ENCODE measurements at regions not wholly inside any gene's neighbourhood (a gene's known extent, or its start where the extent isn't known, plus 50 kb on each side); places are given as distances from the start of the nearest gene placed in this dataset.

DNA sequence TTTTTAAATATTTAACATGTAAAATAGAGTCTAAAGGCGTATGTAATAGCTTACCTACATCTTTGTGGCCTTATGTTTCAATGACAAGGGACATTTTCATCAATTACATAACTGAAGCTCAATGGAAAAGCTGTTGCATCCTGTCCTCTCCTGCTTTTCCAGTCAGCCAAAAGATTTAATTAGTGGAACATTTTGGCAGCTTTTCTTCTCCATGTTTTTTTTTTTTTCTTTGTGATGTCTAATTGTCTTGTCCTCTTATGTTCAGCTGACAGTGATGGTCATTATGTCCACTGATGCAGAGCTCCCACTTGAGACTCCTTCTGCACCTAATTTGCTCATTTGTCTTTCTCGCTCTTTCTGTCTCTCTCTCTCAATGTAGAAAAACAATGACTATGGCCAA is 422.2 kb downstream of the GABRG1 start:
- H3K4me3 ChIP-seq (ENCODE audit: low read depth, low read length), result no peak overlapping the region
- no peak for DNase-seq (ENCODE audit: low read depth)
- TF ChIP-seq, protein P1, sequence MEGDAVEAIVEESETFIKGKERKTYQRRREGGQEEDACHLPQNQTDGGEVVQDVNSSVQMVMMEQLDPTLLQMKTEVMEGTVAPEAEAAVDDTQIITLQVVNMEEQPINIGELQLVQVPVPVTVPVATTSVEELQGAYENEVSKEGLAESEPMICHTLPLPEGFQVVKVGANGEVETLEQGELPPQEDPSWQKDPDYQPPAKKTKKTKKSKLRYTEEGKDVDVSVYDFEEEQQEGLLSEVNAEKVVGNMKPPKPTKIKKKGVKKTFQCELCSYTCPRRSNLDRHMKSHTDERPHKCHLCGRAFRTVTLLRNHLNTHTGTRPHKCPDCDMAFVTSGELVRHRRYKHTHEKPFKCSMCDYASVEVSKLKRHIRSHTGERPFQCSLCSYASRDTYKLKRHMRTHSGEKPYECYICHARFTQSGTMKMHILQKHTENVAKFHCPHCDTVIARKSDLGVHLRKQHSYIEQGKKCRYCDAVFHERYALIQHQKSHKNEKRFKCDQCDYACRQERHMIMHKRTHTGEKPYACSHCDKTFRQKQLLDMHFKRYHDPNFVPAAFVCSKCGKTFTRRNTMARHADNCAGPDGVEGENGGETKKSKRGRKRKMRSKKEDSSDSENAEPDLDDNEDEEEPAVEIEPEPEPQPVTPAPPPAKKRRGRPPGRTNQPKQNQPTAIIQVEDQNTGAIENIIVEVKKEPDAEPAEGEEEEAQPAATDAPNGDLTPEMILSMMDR (IDR thresholded peaks at IDR 0.05; ENCODE audit: insufficient read depth, low read depth, low read length), result no peak

DNA sequence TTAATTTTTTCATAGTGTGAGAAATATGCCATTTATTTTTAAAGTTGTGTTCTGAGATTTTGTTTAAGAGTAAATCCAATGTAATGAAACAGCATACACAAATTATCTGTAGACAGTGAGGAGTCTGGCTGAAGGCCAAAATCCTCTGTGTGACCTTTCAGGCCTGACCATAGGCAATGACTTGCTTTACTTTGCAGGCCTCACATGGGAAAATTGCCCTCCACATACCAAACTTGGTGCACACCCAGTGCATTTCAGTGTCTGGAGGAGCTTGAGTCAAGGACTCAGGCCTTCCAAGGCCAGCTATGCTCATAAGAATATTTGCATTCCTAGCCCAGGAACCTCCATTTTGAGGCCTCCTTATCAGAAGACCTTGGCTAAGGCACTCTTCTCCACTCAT is 430.1 kb downstream of the GABRG1 start:
- TF ChIP-seq, protein P1 (IDR thresholded peaks at IDR 0.05; ENCODE audit: insufficient read depth, low read depth, low read length), result no peak
- H3K4me3 ChIP-seq (ENCODE audit: low read depth, low read length), result no peak overlapping the region
- DNase-seq (ENCODE audit: low read depth), result no peak

DNA sequence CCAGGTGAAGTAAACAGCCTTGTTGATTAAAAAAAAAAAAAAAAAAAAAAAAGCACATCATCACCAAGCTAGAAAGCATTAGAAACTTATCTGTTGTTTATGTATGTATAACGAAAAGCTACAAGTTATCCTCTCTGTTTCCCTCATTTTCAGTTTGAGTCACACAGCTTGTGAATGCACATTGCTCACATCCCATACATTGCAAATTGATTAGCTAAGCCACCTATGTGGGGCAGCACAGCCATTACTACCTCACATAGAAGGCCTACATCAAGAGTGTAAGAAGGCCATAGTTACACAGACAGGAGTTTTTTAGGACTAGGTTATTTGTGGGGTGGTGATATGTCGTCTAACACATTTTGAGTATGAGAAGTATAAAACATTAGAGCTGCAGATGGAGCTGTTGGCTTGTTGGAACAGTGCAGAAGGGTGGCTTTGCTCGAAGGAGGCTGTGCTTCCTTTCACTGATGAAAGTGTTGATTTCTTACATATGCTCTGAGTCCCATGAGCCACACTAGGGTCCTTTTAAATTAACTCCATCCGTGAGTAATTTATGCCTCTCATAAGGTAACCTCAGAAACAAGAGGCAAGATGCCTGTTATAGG is 431.6 kb downstream of the GABRG1 start:
- H3K4me3 ChIP-seq (ENCODE audit: low read depth, low read length), result no peak overlapping the region

DNA sequence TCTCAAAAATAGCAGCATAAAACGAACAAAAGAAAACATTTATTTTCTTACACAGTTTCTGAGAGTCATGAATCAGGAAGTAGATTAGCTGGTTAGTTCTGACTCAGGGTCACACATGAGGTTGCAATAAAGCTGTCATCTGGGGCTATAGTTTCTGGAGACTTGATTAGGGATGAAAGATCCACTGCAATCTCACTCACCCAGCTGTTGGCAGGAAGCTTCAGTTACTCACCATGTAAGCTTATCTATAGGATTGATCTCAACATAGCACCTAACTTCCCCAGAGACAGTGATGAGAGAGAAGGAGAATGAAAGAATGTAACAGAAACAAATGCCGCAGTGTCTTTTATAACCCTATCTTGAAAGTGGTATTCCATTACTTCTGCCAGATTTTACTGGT is 435.5 kb downstream of the GABRG1 start:
- no peak overlapping the region for H3K4me3 ChIP-seq (ENCODE audit: low read depth, low read length)
- no peak for DNase-seq (ENCODE audit: low read depth)
- TF ChIP-seq, protein P1 (IDR thresholded peaks at IDR 0.05; ENCODE audit: insufficient read depth, low read depth, low read length), result no peak

More for the DNA sequence above, 431.6 kb downstream of the GABRG1 start:
- no peak for DNase-seq (ENCODE audit: low read depth)
- TF ChIP-seq, protein P1 (IDR thresholded peaks at IDR 0.05; ENCODE audit: insufficient read depth, low read depth, low read length), result no peak

DNA sequence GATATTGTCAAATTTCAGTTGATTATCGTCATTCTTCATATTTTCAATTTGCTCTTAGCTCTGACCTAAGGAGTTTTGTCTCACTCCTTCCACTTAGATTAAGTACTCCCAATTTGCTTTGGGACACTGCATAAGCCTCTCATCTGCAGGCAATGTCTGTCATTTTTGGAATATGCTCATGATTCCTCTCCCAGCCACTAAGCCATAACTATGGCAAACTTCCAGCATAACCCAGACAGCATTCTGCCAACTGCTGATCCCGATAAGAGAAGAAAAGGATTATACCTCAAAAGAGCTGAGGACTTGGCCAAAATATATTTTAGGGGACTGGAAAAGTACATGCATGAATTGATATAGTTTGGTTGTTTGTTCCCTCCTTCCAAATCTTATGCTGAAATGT is 444.4 kb downstream of the GABRG1 start:
- no peak overlapping the region for H3K4me3 ChIP-seq (ENCODE audit: low read depth, low read length)
- DNase-seq (ENCODE audit: low read depth), result no peak
- TF ChIP-seq, protein P1 (IDR thresholded peaks at IDR 0.05; ENCODE audit: insufficient read depth, low read depth, low read length), result no peak

DNA sequence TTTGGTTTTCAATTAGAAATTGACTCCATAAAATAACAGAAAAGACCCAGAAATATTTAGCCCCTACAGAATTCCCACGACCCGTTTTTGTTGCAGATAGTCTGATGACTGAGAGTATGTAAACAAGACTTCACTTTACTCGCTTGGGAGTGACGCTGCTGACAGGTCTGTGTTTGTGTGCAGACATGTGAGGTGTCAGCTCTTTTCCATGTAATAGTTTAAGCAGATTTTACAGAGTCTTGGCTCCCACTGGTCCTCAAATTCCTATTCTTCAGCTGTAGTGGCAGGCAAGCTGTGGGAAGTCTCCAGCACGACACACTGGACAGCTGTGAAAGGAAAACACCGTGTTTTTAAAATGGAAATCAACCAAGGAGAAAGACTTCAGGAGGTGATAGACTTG is 455.7 kb downstream of the GABRG1 start:
- no peak overlapping the region for H3K4me3 ChIP-seq (ENCODE audit: low read depth, low read length)
- DNase-seq (ENCODE audit: low read depth), result no peak
- TF ChIP-seq, protein P1 (IDR thresholded peaks at IDR 0.05; ENCODE audit: insufficient read depth, low read depth, low read length), result no peak

DNA sequence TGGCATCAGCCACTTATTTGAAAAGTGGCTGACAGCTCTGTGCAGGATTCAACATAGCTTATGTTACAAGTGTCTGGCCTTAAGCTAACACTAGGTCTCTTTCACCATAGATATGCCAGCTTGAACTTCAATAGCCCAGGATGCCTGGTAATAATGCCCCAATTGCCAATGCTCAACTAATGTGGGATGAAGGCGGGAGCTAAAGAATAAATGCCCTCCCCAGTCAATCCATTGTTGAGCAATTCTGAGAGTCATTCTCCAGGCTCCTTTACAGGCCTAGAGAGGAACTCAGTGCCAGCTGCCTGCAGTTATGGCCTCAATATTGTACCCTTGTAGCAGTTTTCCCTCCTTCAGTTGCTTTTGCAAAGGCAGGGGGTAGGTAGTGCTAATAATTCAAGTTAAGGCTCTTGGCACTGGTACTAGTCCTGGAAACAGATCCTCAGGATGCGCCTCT is 460.2 kb downstream of the GABRG1 start:
- H3K4me3 ChIP-seq (ENCODE audit: low read depth, low read length), result no peak overlapping the region
- TF ChIP-seq, protein P1 (IDR thresholded peaks at IDR 0.05; ENCODE audit: insufficient read depth, low read depth, low read length), result no peak
- no peak for DNase-seq (ENCODE audit: low read depth)

All from fibroblast of villous mesenchyme (primary cell).